K562 (cell line): ENCODE measurements at regions not wholly inside any gene's neighbourhood (a gene's known extent, or its start where the extent isn't known, plus 50 kb on each side); places are given as distances from the start of the nearest gene placed in this dataset.

Source experiments
- ATAC-seq: fragments of 200-7000 bp; cut with Tn5 transposase; 3 replicates; pipeline ENCODE4 v1.9.1; 2020; ENCODE audit warnings: moderate library complexity
- BruUV-seq: library from RNA; stranded (reverse); fragments of 400-500 nt; replicated peaks from 2 replicates; lab custom pipeline; 2021; lab: Mats Ljungman, UMichigan
- CTCF ChIA-PET: fragments of 300-600 bp; formaldehyde crosslinking; extraction: SDS; loops from one replicate; lab custom pipeline; 2021; ENCODE audit warnings: low intra/inter-chr PET ratio; lab: Yijun Ruan, JAX
- POLR2A ChIA-PET: fragments of 300-600, 350-650 bp; sonication (Branson Sonifier 250); formaldehyde crosslinking; extraction: SDS; loops from one replicate; lab custom pipeline; 2021; ENCODE audit warnings: antibody characterized with exemption, inconsistent platforms; lab: Yijun Ruan, JAX
- DNase-seq, 4 experiments: peaks; one replicate each; pipeline versions ENCODE4 v3.0.0 to v3.0.0-alpha.2; 2011 to 2018; ENCODE audit warnings: low spot score in 3 of 4, mixed read lengths in 3 of 4; ENCODE audit errors: extremely low read depth in 1 of 4
- FAIRE-seq: peaks from 2 replicates; lab custom pipeline; 2011; peaks lifted over from hg19 to GRCh38; lab: Jason Lieb, UNC
- H2AFZ ChIP-seq: 2 replicates; pipeline ENCODE4 v1.6.0; 2011; ENCODE audit warnings: low read depth, low read length, control low read depth, inconsistent platforms
- H3K27ac ChIP-seq: fragments of 200-600 bp; 3 replicates; pipeline ENCODE4 v1.8.0; 2011; ENCODE audit warnings: low read depth, mild to moderate bottlenecking, control low read depth, inconsistent platforms, low read length, moderate library complexity, mixed read lengths; ENCODE audit errors: extremely low read depth
- H3K27me3 ChIP-seq, 2 experiments: fragments of 300-600 bp in 1 of 2; 2 replicates in 1 of 2; 3 replicates in 1 of 2; pipeline versions ENCODE4 v1.6.0 to v1.8.0; 2011; ENCODE audit warnings: inconsistent platforms in 2 of 2, low read length in 2 of 2, mild to moderate bottlenecking in 1 of 2, mixed read lengths in 1 of 2, moderate library complexity in 1 of 2; ENCODE audit not compliant: control insufficient read depth in 2 of 2, insufficient read depth in 2 of 2
- H3K36me3 ChIP-seq: fragments of 300-600 bp; 3 replicates; pipeline ENCODE4 v1.8.0; 2011; ENCODE audit warnings: mild to moderate bottlenecking, low read length, inconsistent platforms; ENCODE audit not compliant: control insufficient read depth, insufficient read depth
- H3K4me1 ChIP-seq, 2 experiments: fragments of 200-600 bp in 1 of 2; replicated peaks in 1 of 2; 2 replicates in 1 of 2; 3 replicates in 1 of 2; pipeline versions ENCODE4 v1.5.1 to v1.8.0; 2011; ENCODE audit warnings: inconsistent platforms in 2 of 2, low read length in 2 of 2, mild to moderate bottlenecking in 1 of 2, mixed read lengths in 1 of 2, moderate library complexity in 1 of 2; ENCODE audit not compliant: control insufficient read depth in 2 of 2, insufficient read depth in 2 of 2
- H3K4me2 ChIP-seq: 2 replicates; pipeline ENCODE4 v1.6.1; 2011; ENCODE audit warnings: low read length, control low read depth, inconsistent platforms, mixed read lengths; ENCODE audit not compliant: insufficient read depth
- H3K4me3 ChIP-seq: fragments of 200-600 bp; sonication (generic), shearing (Covaris generic); 2 replicates; pipeline ENCODE4 v1.5.1; 2016; ENCODE audit warnings: control low read depth, inconsistent platforms
- H3K79me2 ChIP-seq: fragments of 200-600 bp; 3 replicates; pipeline ENCODE4 v1.8.0; 2011; ENCODE audit warnings: low read length, inconsistent platforms; ENCODE audit not compliant: control insufficient read depth, insufficient read depth
- H3K9ac ChIP-seq, 2 experiments: 2 replicates each; pipeline versions ENCODE4 v1.6.0 to v1.6.1; 2011; ENCODE audit warnings: low read depth in 2 of 2, low read length in 2 of 2, control low read depth in 1 of 2, inconsistent platforms in 1 of 2, mild to moderate bottlenecking in 1 of 2, mixed read lengths in 1 of 2; ENCODE audit not compliant: insufficient read depth in 1 of 2
- H3K9me1 ChIP-seq: one replicate; pipeline ENCODE4 v1.6.0; 2011; ENCODE audit warnings: inconsistent platforms, mild to moderate bottlenecking, low read length, moderate library complexity; ENCODE audit not compliant: control insufficient read depth, insufficient read depth
- H3K9me3 ChIP-seq: replicated peaks from 2 replicates; pipeline ENCODE4 v1.5.1; 2011; ENCODE audit warnings: low read depth, low read length, inconsistent platforms; ENCODE audit not compliant: control insufficient read depth, insufficient read depth
- H4K20me1 ChIP-seq: replicated peaks from 2 replicates; pipeline ENCODE4 v1.6.1; 2011; ENCODE audit warnings: low read length, inconsistent platforms, mixed read lengths; ENCODE audit not compliant: control insufficient read depth, insufficient read depth
- AFF4 ChIP-seq: sonication (generic); formaldehyde crosslinking; IDR thresholded peaks from 2 replicates; pipeline ENCODE4 v1.8.0; 2023; ENCODE audit warnings: mild to moderate bottlenecking, missing genetic modification reagents
- CCNT2 ChIP-seq: IDR thresholded peaks from 2 replicates; pipeline ENCODE4 v1.6.1; 2011; ENCODE audit warnings: borderline replicate concordance, low read depth, mild to moderate bottlenecking, moderate library complexity, mixed read lengths, low read length; ENCODE audit not compliant: insufficient read length; ENCODE audit errors: extremely low read depth
- SMAD4 ChIP-seq: fragments of 250-450 bp; sonication (Bioruptor Pico); conservative IDR thresholded peaks from 2 replicates; pipeline ENCODE4 v1.8.0; 2021; ENCODE audit warnings: inconsistent platforms, mild to moderate bottlenecking, moderate library complexity
- ZBTB5 ChIP-seq: fragments of 450-650 bp; IDR thresholded peaks from 2 replicates; pipeline ENCODE4 v1.6.1; 2017; ENCODE audit warnings: antibody characterized with exemption
- ZNF41 ChIP-seq: fragments of 250-450 bp; sonication (Bioruptor Pico); conservative IDR thresholded peaks from 2 replicates; pipeline ENCODE4 v1.4.0; 2020; ENCODE audit warnings: mild to moderate bottlenecking
- WGBS: fragments of 100-300 bp; shearing (Covaris generic); methylation state at CpG from one replicate; pipeline ENCODE4 v1.1.6; 2016; ENCODE audit warnings: low coverage, mixed read lengths; ENCODE audit not compliant: insufficient coverage; ENCODE audit errors: missing lambda C conversion rate; 5-methylcytosine and 5-hydroxymethylcytosine counted together
- in situ Hi-C: fragments of 300-500 bp; cut with MboI; formaldehyde crosslinking; loops from 4 replicates; pipeline ENCODE4 v1.15.0; 2018; ENCODE audit warnings: inconsistent platforms, mixed read lengths
- intact Hi-C: fragments of 100-400 bp; cut with micrococcal nuclease; formaldehyde crosslinking; loops from 2 replicates; pipeline ENCODE4 v1.14.2; 2022

DNA sequence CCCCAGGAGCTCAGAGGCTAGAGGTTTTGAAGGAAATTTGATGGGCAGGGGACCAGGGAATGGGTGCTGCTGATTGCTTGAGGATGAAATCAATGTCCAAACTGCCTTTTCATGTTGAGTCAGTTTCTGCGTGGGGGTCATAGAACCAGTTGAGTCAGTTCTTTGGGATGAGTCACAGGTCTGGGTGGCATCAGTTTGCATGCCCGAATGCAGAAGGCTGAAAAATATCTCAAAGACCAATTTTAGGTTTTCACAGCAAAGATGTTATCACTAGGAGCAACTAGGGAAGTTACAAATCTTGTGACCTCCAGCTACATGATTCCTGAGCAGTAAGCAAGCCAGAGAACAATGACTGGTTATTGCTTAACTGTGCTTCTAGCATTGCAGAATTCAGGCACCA, 1135.1 kb upstream of the CRIM1 start (continued):
- no peak for TF ChIP-seq AFF4
- TF ChIP-seq ZNF41 (CRISPR knock-in tag), result no peak

- Histone ChIP-seq H3K9me1 (no peaks in the 10 kb centered on the region), H3K9ac (no peak overlapping the region), H3K4me1 (no peaks in the 10 kb centered on the region), H3K9me3 (no peaks in the 10 kb centered on the region), H2AFZ (no peak overlapping the region), H3K36me3 (no peaks in the 10 kb centered on the region), H3K79me2 (no peaks in the 10 kb centered on the region), H3K4me2 (no peak overlapping the region), H3K27me3 (no peaks in the 10 kb centered on the region), H3K27ac (no peak overlapping the region), H3K4me3 (no peak overlapping the region), H4K20me1 (no peaks in the 10 kb centered on the region)
- in situ Hi-C loops (no loop called here), intact Hi-C loops (no loop called here)
- no TSS peak for BruUV-seq
- FAIRE-seq, result no peak
- no peak for ATAC-seq
- no peak for DNase-seq
- ChIA-PET POLR2A (no interaction called here), CTCF (no interaction called here)
- 5% methylated on average over 2 of the region's 2 CpGs for WGBS
- no peak for TF ChIP-seq ZBTB5
- no peak for TF ChIP-seq CCNT2
- no peak for TF ChIP-seq SMAD4 (CRISPR knock-in tag)
Observed at GRCh38 chr2:35204881-35205280, 1150.7 kb upstream of the CRIM1 start.
